ENCODE measurements at regions not wholly inside any gene's neighbourhood (a gene's known extent, or its start where the extent isn't known, plus 50 kb on each side); places are given as distances from the start of the nearest gene placed in this dataset.

DNA sequence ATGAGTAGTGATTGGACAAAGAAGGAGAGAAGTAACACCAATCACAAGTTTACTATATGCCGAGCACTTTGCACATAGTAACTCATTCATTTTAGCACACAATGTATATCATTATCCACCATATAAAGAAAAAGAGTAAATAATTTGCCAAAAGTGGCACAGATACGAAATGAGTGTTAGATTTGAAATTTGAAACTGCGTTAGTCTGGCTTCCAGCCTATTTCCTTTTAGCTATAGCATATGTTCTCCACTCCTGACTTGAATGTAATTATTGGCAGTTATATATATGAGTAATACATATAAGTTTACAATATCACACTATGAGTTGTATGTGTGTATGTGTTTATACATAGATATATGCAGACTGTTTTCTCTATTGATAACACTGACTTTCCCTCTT lies 98.6 kb downstream of the NOL4 start:
- Histone ChIP-seq H3K36me3 (no peaks in the 10 kb centered on the region), H3K4me3 (no peak overlapping the region), H3K27ac (no peak overlapping the region), H3K27me3 (no peaks in the 10 kb centered on the region), H3K4me1 (no peaks in the 10 kb centered on the region), H3K9me3 (no peaks in the 10 kb centered on the region)
- no peak for DNase-seq
- TF ChIP-seq, protein P1, sequence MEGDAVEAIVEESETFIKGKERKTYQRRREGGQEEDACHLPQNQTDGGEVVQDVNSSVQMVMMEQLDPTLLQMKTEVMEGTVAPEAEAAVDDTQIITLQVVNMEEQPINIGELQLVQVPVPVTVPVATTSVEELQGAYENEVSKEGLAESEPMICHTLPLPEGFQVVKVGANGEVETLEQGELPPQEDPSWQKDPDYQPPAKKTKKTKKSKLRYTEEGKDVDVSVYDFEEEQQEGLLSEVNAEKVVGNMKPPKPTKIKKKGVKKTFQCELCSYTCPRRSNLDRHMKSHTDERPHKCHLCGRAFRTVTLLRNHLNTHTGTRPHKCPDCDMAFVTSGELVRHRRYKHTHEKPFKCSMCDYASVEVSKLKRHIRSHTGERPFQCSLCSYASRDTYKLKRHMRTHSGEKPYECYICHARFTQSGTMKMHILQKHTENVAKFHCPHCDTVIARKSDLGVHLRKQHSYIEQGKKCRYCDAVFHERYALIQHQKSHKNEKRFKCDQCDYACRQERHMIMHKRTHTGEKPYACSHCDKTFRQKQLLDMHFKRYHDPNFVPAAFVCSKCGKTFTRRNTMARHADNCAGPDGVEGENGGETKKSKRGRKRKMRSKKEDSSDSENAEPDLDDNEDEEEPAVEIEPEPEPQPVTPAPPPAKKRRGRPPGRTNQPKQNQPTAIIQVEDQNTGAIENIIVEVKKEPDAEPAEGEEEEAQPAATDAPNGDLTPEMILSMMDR (IDR thresholded peaks at IDR 0.05) = no peak
- no peak for TF ChIP-seq POLR2A (IDR thresholded peaks at IDR 0.05)

DNA sequence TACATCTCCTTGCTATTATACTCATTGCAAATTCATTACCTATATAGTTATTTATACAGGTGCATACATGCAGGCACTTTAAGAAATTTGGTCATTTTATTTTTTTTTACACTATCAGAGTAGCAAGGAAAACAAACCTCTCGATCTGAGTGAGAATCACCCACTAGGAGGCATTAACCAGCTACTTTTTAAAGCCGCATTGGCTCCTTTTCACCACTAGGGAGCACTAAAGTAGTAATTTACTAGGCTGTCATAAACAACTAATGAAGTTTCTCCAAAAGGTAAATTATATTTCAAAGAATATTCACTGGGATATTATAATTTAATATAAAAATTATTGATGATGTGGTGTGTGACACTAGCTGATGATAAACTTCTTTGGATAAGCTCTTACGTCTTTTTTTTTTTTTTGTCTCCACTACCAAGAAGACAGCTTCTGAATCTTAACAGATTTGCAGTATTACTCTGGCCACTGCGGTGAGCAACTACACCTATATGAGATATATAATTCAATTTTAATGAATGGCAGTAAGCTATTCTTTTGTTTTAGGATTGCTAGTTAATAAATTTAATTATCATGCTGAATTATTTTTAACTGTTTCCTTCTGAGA lies 101.9 kb downstream of the NOL4 start:
- Histone ChIP-seq H3K27ac (no peak overlapping the region), H3K27me3 (no peaks in the 10 kb centered on the region), H3K36me3 (no peaks in the 10 kb centered on the region), H3K4me1 (no peaks in the 10 kb centered on the region), H3K9me3 (no peaks in the 10 kb centered on the region), H3K4me3 (no peak overlapping the region)
- TF ChIP-seq POLR2A (IDR thresholded peaks at IDR 0.05) = no peak
- TF ChIP-seq, protein P1 (IDR thresholded peaks at IDR 0.05) = peak in 5 of 6 experiments; percentile 17 to 85 (median 81)
- peak in 1 of 3 donors; percentile 50 for DNase-seq

DNA sequence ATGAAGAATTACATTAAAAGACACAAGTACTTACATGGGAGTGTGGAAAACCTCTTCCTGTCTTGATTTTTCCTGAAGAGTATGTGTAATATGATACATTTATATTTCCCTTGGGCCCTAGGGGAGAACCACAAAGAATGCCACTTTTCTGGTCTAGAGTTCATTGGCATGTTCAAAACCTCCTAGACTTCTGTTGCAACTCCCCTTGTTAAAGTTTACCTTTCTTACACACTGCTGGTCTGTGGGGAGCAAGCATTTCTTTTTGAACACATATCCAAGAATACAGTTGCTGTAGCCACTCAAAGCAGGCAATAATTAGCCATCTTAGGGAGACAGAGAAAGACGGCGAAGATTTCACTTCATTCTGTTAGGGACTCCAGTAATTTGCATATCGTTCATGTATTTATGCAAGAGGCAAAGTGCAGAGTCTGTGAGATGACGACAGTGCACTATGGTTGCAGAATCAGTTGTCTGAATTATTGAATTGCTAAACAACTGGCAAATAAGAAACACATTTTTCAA lies 103.5 kb downstream of the NOL4 start:
- TF ChIP-seq, protein P1 (IDR thresholded peaks at IDR 0.05) = no peak
- TF ChIP-seq POLR2A (IDR thresholded peaks at IDR 0.05) = no peak
- no peak overlapping the region for H3K27ac ChIP-seq

DNA sequence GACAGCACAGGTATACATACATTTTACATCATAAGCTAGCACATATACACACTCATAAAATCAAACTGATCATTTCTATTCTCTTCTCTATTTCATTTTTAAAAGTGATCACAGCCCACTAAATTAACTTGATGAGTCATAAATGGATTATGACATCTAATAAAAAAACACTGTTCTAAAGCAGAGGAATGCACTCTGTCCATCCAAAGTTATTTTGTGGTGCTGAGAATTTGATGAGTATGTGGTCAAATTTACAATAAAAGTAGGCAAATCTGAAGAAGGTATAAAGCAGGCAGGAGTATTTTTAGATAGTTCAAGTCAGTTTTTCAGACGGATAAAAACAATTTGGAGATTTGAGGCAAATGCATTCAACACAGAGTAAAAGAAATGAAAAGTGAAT lies 104.4 kb downstream of the NOL4 start:
- no peak for DNase-seq

More for the DNA sequence above, 103.5 kb downstream of the NOL4 start:
- Histone ChIP-seq H3K4me3 (no peak overlapping the region), H3K9me3 (no peaks in the 10 kb centered on the region), H3K4me1 (no peaks in the 10 kb centered on the region), H3K36me3 (no peaks in the 10 kb centered on the region), H3K27me3 (no peaks in the 10 kb centered on the region)
- peak in 1 of 3 donors; percentile 49 for DNase-seq

DNA sequence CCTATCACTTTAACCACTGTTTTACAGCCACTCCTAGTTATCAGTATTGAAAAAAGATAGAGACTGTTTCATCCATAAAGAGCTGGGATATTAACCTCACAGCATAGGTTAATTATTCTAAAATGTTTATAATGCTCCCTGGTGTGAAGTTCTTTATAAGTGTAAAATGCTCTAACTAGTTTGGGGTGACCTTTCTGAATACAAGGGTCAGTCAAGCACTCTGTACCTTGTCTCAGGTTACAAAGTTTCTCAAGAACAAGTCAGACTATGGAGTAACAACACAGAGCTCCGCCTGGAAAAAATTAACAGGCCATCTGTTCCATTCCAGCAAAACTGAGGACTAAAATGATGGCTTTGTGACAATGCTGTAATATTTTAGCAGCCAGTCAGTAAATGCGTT lies 107.4 kb downstream of the NOL4 start:
- H3K9me3 ChIP-seq = no peaks in the 10 kb centered on the region
- no peaks in the 10 kb centered on the region for H3K36me3 ChIP-seq
- H3K4me1 ChIP-seq = no peaks in the 10 kb centered on the region
- TF ChIP-seq POLR2A (IDR thresholded peaks at IDR 0.05) = no peak
- TF ChIP-seq, protein P1 (IDR thresholded peaks at IDR 0.05) = no peak
- no peak overlapping the region for H3K27ac ChIP-seq
- no peak overlapping the region for H3K4me3 ChIP-seq
- no peak for DNase-seq
- H3K27me3 ChIP-seq = no peaks in the 10 kb centered on the region

More for the DNA sequence above, 104.4 kb downstream of the NOL4 start:
- Histone ChIP-seq H3K9me3 (no peaks in the 10 kb centered on the region), H3K4me1 (no peaks in the 10 kb centered on the region), H3K36me3 (no peaks in the 10 kb centered on the region), H3K4me3 (no peak overlapping the region), H3K27me3 (no peaks in the 10 kb centered on the region), H3K27ac (no peak overlapping the region)
- TF ChIP-seq POLR2A (IDR thresholded peaks at IDR 0.05) = no peak
- TF ChIP-seq, protein P1 (IDR thresholded peaks at IDR 0.05) = no peak

All from Peyer's patch (tissue), 4 donors.